ENCODE measurements at regions not wholly inside any gene's neighbourhood (a gene's known extent, or its start where the extent isn't known, plus 50 kb on each side); places are given as distances from the start of the nearest gene placed in this dataset.

- TF ChIP-seq POLR2AphosphoS5 (IDR thresholded peaks at IDR 0.05), result no peak
- TF ChIP-seq CTCF (IDR thresholded peaks at IDR 0.05 in 8 of 11, conservative IDR thresholded peaks at IDR 0.05 in 3 of 11), result no peak
- no peak for TF ChIP-seq POLR2A (IDR thresholded peaks at IDR 0.05)
These were observed 55.1 kb upstream of the ZNF599 start for GRCh38 chr19:34828156-34828555.
